Spinal cord (tissue), 9 donors: ENCODE measurements at regions not wholly inside any gene's neighbourhood (a gene's known extent, or its start where the extent isn't known, plus 50 kb on each side); places are given as distances from the start of the nearest gene placed in this dataset.

ENCODE experiments used
- DNase-seq, 6 donors: peaks; one replicate each; pipeline versions ENCODE4 v3.0.0 to v3.0.0-alpha.2; 2013 to 2015; ENCODE audit warnings: low spot score in 6 of 6, low read depth in 4 of 6
- H3K27ac ChIP-seq: one replicate; pipeline ENCODE4 v1.5.1; 2013; ENCODE audit warnings: low read depth, low read length, control low read depth
- H3K27me3 ChIP-seq: one replicate; pipeline ENCODE4 v1.6.1; 2013; ENCODE audit warnings: low read length; ENCODE audit not compliant: control insufficient read depth, insufficient read depth
- H3K36me3 ChIP-seq: one replicate; pipeline ENCODE4 v1.6.1; 2013; ENCODE audit warnings: low read length; ENCODE audit not compliant: control insufficient read depth, insufficient read depth
- H3K4me1 ChIP-seq: one replicate; pipeline ENCODE4 v1.6.1; 2013; ENCODE audit warnings: low read length; ENCODE audit not compliant: control insufficient read depth, insufficient read depth
- H3K4me3 ChIP-seq: one replicate; pipeline ENCODE4 v1.5.1; 2013; ENCODE audit warnings: low read depth, low read length, control low read depth
- H3K9me3 ChIP-seq: one replicate; pipeline ENCODE4 v1.6.1; 2013; ENCODE audit warnings: low read length; ENCODE audit not compliant: control insufficient read depth, insufficient read depth
- WGBS: methylation state at CpG from one replicate; pipeline ENCODE4 v1.1.5; 2013; ENCODE audit warnings: missing lambda C conversion rate; ENCODE audit not compliant: insufficient coverage; 5-methylcytosine and 5-hydroxymethylcytosine counted together
- donor health status: healthy.

GRCh38 chr9:129437626-129438323 lies 183.1 kb downstream of the C9orf50 start:
- H3K36me3 ChIP-seq = no peaks in the 10 kb centered on the region
- H3K4me1 ChIP-seq = peaks cover 32% of the 10 kb centered on the region
- peak overlapping the region; percentile 67 for H3K27ac ChIP-seq
- H3K27me3 ChIP-seq = peaks cover 7% of the 10 kb centered on the region
- H3K4me3 ChIP-seq = peak overlapping the region; percentile 56
- 8% methylated on average over 15 of the region's 25 CpGs for WGBS
- DNase-seq = peak in 2 of 6 donors; percentile 38 to 49
- no peaks in the 10 kb centered on the region for H3K9me3 ChIP-seq

- Histone ChIP-seq H3K4me1 (peaks cover 38% of the 10 kb centered on the region), H3K9me3 (no peaks in the 10 kb centered on the region), H3K4me3 (peak overlapping the region; percentile 56), H3K36me3 (no peaks in the 10 kb centered on the region), H3K27ac (peak overlapping the region; percentile 67), H3K27me3 (peaks cover 7% of the 10 kb centered on the region)
- under 1% methylated on average over 71 of the region's 78 CpGs for WGBS
- DNase-seq = peak in 4 of 6 donors; percentile 73 to 96 (median 86)
Observed at GRCh38 chr9:129436751-129437625, 183.9 kb downstream of the C9orf50 start.

GRCh38 chr9:129435988-129436717 lies 184.7 kb downstream of the C9orf50 start:
- peaks cover 7% of the 10 kb centered on the region for H3K27me3 ChIP-seq
- H3K4me1 ChIP-seq = peaks cover 47% of the 10 kb centered on the region
- no peaks in the 10 kb centered on the region for H3K9me3 ChIP-seq
- H3K4me3 ChIP-seq = no peak overlapping the region
- no peak for DNase-seq
- H3K27ac ChIP-seq = no peak overlapping the region
- H3K36me3 ChIP-seq = no peaks in the 10 kb centered on the region
- WGBS = 44% methylated on average over 27 of the region's 30 CpGs

GRCh38 chr9:129435291-129435690 lies 185.6 kb downstream of the C9orf50 start:
- Histone ChIP-seq H3K9me3 (no peaks in the 10 kb centered on the region), H3K4me1 (peaks cover 51% of the 10 kb centered on the region), H3K36me3 (no peaks in the 10 kb centered on the region), H3K4me3 (no peak overlapping the region), H3K27ac (peak overlapping the region; percentile 12), H3K27me3 (peaks cover 7% of the 10 kb centered on the region)
- no peak for DNase-seq
- WGBS = 81% methylated on average over 11 of the region's 12 CpGs

GRCh38 chr9:129434187-129434586 lies 186.7 kb downstream of the C9orf50 start:
- no CpG with 5 or more reads among the region's 2 CpGs for WGBS
- no peaks in the 10 kb centered on the region for H3K36me3 ChIP-seq
- H3K4me1 ChIP-seq = peaks cover 55% of the 10 kb centered on the region
- no peaks in the 10 kb centered on the region for H3K9me3 ChIP-seq
- no peak overlapping the region for H3K4me3 ChIP-seq
- DNase-seq = peak in 2 of 6 donors; percentile 59 to 68
- no peak overlapping the region for H3K27ac ChIP-seq
- H3K27me3 ChIP-seq = peaks cover 7% of the 10 kb centered on the region

- Histone ChIP-seq H3K9me3 (no peaks in the 10 kb centered on the region), H3K36me3 (no peaks in the 10 kb centered on the region), H3K4me1 (peaks cover 60% of the 10 kb centered on the region), H3K27me3 (no peaks in the 10 kb centered on the region), H3K27ac (no peak overlapping the region), H3K4me3 (no peak overlapping the region)
- DNase-seq = no peak
- 67% methylated on average over 10 of the region's 15 CpGs for WGBS
Observed at GRCh38 chr9:129432297-129433154, 188.4 kb downstream of the C9orf50 start.

- peak in 1 of 6 donors; percentile 68 for DNase-seq
- H3K27ac ChIP-seq = no peak overlapping the region
Observed at GRCh38 chr9:129430940-129431643, 189.8 kb downstream of the C9orf50 start.

GRCh38 chr9:129428864-129429577 lies 191.9 kb downstream of the C9orf50 start:
- Histone ChIP-seq H3K4me3 (no peak overlapping the region), H3K27me3 (no peaks in the 10 kb centered on the region), H3K4me1 (peaks cover 45% of the 10 kb centered on the region), H3K27ac (no peak overlapping the region), H3K36me3 (no peaks in the 10 kb centered on the region), H3K9me3 (no peaks in the 10 kb centered on the region)
- WGBS = 92% methylated on average over 8 of the region's 9 CpGs
- DNase-seq = no peak

More at GRCh38 chr9:129430940-129431643, 189.8 kb downstream of the C9orf50 start:
- Histone ChIP-seq H3K36me3 (no peaks in the 10 kb centered on the region), H3K4me3 (no peak overlapping the region), H3K27me3 (no peaks in the 10 kb centered on the region), H3K4me1 (peaks cover 51% of the 10 kb centered on the region), H3K9me3 (no peaks in the 10 kb centered on the region)
- 78% methylated on average over 14 of the region's 18 CpGs for WGBS
